Fibroblast of gingiva (primary cell): ENCODE measurements at regions not wholly inside any gene's neighbourhood (a gene's known extent, or its start where the extent isn't known, plus 50 kb on each side); places are given as distances from the start of the nearest gene placed in this dataset.

Source experiments
- DNase-seq: peaks from one replicate; pipeline ENCODE4 v3.0.0-alpha.2; 2011; ENCODE audit warnings: low read depth

DNA sequence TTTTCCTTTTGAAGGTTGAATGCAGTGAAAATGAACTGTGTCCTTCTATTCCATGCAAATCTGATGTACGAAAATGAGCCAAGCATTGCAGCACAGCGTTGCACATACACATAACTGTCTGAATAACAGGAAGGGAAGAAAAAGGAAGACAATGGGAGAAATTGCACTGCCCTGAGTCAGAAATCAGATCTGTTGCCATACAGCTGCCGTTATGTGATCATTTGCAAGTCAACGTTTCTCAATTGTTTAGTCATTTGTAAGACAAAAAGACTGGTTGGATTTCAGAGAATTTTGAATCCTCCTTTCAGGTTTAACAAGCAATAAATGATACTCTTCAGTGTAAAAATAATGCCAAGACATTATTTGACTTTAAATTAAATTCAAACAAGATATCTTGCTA, 284.1 kb downstream of the DSEL start:
- DNase-seq, result peak; percentile 88

DNA sequence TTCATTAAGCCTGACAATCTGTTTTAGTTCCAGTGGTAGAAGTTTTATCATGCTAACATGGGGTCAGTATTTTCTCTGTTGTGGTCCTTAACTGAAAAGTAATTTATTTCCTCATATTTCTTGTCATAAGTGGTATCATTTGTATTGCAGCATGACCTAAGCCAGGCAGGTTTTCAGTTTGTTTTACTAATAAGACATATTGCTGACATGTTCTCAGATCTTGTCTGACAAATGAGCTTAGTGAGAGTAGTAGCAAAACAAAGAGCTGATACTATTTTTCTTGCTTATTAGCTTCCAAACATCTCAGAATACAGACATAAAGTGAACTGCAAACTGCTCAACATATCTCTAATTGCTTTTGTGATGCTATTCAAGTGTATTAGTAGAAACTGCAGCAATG, 293.6 kb downstream of the DSEL start:
- no peak for DNase-seq

DNA sequence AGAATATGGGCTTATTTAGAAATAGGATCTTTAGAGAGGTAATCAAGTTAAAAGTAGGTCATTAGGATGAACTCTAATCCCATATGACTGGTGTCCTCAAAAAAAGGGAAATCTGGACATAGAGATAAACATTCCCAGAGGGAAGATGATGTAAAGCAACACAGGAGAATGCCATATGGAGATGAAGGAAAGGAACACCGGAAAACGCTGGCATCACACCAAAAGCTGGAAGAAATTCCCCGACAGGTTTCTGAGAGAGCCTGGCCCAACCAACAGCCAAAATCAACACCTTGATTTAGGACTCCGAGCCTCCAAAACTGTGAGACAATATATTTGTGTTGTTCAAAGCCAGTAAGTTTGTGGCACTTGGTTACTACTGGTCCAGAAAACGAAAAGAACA, 296.7 kb downstream of the DSEL start:
- DNase-seq, result no peak

DNA sequence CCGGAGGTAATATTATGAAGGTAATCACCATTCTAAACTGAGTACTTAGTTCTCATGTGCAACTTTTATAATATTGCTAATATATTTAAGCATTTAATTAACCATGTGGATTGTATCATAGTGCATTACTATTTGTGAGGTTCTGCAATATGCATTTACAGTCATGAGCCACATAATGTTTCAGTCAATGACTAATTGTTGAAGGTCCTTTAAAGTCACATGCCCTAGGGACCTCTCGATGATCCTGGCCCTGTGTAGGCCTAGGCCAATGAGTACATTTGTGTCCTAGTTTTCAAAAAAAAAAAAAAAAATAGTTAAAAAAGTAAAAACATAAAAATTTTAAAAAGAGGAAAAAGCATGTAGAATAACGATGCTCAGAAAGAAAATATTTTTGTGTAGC, 298.0 kb downstream of the DSEL start:
- DNase-seq, result no peak

DNA sequence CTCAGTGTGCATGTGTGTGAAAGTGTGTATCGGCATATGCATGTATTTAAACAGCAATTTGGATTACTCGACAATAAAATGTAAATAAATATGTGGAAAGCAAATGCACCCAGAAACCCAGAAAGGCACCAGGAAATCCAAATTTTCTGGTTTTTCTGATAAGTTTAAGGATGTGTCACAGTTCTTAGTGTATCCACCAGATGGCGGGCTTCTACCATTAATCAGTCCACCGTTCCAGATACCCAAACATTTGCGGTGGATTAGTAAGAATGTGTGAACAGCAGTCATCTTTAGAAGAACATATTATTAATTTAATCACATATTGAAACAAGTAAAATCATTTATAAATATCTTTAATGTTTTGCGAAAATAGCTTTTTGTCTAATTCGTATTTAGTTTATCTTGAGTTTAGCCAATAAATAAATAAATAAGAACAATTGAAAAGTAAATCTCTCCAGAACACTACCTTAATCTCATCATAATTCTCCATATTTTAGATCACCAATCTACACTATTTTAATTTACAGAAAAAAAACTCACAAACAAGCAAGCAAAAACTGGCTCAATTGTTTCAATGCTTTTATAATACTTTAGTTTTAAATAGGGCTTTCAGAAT, 298.9 kb downstream of the DSEL start:
- peak; percentile 58 for DNase-seq

DNA sequence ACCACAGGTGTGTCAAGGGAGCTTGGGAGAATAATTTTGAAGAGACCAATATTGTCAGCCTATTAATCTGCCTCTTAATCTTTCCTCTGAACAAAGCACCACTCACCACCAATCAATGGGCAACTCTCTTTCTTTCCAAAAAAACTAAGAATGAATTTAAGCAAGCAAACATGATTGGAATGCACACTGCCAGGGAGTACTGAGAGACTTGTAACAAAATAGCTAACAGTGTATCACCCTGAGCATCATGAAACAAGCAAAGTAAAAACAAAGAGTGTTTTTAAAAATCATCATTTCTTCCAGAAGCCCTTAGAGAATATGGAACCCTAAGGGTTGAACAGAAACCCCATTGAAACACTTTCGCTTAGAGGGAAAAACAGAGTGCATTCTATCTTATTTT, 299.7 kb downstream of the DSEL start:
- DNase-seq, result peak; percentile 26

DNA sequence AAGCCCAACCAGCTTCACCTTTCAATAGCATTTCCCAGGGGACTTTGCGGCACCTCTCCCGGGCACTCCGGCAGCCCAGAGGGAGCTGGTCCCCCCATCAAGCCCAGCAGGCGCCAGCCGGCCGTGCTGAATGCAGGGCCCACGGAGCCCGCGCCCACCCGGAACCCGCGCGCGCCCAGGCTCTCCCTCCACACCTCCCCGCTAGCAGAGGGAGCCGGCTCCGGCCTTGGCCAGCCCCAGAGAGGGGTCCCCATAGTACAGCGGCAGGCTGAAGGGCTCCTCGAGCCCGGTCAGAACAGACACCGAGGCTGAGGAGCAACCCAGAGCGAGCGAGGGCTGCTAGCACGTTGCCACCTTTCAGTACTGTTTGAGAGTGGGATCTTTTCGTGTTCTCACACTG, 300.8 kb downstream of the DSEL start:
- no peak for DNase-seq

DNA sequence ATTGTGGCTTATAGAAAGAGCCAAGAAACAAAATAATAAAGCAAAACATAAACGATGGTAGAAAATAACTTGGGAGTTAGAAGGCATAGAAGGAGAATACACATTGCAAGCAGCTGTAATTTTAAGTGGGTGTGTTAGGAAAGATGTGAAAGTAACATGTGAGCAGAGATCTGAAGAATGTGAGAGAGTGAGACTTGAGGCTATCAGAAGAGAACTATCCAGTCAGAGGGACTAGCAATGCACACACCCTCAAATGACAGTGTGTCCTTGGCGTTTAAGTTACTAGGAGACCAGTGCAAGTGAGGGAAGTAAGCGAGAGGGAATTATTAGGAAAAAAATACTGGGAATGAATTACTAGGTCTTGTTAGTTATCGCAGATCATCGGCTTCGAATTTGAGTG, 304.9 kb downstream of the DSEL start:
- no peak for DNase-seq

DNA sequence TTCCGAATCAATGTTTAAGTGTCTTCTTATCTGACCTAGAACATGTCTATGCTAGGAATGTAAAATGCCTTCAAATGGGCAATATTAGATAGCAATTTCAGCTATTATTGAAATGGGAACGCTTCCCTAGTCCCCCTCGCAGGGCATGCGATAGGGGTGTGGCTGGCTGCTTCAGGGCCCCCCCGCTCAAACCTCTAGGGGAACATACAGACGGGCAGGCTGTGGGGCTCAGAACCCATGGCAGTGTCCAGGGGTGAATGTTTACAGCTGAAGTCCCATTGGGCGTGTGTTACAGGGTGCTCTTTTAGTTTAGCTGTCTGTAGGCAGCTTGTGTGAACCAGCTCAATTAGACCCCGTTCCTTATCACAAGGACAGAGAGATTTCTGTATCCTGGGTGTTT, 315.9 kb downstream of the DSEL start:
- DNase-seq, result no peak

DNA sequence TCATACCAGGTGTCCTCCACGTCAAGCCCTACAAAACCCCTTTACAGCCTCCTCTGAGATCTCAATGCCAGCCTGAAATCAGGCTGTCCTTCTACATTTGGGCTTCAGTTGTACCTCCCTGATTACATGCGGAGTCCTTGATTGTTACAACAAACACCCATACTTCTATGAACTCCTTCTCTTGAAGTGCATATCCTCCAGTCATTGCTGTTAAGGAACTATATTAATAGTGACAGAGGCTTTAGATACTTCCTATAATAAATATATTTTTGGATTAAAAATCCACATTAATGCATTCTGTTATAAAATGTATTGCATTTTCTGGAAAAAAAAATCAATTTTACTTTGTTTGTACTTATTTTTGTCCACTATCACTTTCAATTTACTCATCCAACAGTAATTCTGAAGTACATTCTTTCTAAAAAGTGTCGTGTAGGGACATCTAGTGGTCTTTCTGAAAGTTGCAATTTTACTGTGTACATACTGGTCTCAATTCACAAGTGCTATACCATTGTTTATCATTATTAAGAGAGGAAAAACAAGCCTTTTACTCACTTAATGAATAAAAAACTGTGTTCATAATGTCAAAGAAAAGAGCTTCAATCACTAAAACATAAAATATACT, 316.4 kb downstream of the DSEL start:
- DNase-seq, result peak; percentile 47

DNA sequence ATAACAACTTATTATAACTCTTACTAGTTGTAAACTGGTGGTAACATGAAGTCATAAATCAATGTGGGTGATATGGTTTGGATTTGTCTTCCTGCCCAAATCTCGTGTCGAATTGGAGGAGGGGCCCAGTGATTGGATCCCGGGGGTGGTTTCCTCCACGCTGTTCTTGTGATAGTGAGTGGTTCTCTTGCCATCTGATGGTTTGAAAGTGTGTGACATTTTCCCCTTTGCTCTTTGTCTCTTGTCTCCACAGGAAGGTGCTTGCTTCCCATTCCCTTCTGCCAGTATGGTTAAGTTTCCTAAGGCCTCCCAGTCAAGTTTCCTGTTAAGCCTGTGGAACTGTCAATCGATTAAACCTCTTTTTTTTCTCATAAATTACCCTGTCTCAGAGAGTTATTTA, 321.6 kb downstream of the DSEL start:
- no peak for DNase-seq

DNA sequence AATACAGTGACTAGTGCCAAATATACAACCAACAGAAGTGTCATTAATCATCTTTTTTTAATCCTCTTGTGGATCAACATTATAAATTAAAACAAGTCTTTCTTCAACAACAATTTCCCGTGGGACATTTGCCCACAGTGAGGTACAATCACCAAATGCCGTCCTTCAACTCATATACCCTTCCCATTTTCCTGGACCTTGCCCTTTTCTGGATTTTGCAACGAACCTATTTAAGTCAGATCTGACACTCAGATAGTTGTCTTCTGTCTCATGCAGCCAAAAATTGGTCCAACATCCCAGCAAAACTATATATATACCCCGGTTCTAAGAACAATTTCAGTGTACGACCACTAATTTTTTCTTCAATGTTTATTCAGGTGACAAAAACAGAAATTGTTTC, 324.0 kb downstream of the DSEL start:
- DNase-seq, result no peak

DNA sequence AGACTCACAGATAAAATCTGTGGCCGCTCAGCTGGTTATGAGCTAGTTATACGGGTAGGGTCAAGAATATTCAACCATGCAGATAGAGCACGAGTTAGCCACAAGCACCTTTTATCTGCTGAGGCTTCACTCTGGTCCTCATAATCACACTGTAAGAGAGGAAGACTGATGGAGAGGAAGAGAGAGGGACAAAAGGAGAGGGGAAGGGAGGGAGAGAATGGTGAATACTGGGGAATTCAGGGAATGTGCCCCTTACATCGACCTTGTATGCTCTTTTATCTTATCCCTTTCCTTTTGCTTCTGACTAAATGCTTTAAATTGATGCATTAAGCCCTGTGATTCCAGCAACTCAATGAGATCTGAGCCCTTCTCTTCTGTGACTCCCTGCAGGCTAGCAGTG, 333.1 kb downstream of the DSEL start:
- no peak for DNase-seq

DNA sequence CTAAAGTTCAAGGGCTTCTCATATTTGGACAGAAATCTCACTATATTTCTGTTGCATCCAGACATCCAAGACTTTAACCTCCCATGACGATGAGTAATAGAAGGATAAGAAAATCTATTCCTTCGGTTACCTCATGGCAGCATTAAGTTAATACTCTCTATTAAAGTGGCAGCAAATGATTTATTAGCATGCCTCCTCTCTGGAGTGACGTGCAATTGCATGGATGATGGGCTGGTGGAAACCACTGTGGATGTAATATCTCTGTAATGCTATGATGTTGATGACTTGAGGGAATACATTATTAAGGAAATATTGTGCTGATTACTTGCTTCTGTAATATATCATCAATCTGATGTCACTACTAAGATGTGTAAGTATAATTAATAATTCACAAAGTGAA, 336.8 kb downstream of the DSEL start:
- no peak for DNase-seq

DNA sequence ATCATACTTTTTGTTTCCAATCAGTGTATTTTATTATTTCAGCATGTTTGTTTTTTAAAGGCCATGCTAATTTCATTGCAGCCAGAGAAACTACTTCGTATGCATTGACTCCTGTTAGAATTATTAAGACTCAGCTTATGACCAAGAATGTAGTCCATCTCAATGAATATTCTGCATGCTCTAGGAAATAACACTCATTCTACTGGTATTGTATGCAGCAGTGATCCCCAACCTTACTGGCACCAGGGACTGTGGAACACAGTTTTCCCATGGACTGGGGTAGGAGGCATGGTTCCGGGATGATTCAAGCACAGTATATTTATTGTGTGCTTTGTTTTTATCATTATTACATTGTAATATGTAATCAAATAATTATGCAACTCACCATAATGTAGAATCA, 356.9 kb downstream of the DSEL start:
- DNase-seq, result no peak

DNA sequence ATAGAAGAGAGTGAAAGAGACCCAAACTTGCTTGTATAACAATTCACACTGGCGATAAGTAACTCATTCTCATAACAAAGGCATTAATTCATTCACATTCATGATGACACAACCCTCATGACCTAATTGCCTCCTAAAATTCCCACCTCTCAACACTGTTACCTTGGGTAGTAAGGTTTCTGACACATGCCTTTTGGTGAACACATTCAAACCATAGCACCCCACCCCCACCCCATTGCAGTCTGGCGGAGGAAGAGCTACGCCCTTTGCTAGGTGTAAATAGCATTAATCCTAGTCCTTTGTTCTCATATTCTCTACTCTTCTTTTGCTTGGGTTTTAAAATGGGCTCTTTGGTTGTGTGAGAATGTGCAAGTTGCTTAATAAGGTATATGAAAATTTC, 361.5 kb downstream of the DSEL start:
- no peak for DNase-seq

DNA sequence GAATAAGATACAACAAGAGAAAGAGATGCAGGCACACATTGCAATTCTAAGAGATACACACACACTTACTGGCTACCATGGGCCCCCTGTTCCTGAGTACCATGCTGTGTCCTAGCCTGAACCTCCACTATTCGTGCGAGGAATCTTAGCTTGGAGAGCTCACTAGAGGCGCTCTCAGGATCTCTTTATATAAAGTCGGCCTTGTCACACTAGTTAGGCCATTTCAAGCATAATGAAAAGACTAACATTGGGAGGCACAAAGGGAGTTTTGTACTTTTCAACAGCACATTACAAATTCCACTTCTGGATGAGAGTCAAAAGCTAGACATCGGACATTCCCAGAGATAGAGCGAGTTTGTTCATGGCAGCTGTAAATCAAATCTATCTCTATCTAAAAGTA, 365.2 kb downstream of the DSEL start:
- DNase-seq, result no peak

DNA sequence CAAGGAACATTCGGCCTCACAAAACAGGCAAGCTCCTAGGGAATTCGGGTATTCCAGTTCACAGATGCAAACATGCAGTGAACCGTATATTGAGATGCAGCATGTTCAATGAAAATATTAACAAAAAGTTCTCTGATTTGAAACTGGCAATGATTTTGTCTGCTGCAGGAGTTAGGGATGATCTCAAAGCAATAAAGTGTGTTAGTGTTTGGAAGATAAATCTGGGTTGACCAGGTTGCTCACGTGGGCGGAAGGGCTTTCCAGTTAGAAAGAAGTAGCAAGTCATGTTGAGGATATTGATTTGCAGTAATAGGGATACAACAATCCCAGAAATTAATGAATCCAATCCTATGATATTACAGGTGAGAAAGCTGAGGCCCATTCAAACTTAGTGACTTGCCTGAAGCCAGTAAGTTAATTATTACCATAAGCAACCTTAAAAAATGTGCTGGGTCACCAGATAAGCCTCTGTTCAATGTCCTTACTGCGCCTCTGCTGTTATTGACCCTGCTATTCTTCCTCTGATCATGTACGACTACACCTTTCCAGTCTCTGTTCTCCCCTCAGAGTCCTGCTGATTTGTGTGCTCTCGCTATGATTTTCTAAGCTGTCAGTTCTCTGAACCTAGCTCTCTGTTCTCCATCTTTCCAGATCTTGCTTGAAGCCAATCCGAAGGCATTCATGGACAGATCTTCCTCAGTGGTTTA, 370.8 kb downstream of the DSEL start:
- no peak for DNase-seq

DNA sequence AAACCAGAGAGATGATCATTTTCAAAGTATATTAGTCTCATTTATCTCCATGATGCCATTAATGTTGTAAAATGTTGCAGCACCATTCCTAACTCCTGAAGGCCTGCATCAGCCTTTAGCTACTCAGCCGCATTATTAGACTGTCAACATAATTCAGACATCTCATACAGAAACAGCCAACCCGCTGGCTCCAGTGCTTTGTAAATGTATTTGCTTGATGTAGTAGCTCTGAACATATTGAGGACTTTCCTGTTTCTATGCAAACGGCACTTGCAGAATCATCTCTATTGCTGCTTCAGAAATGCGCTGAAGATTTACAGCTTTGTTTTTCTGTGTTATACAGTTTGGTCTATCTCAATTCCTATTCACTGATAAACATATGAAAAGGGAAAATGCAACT, 372.2 kb downstream of the DSEL start:
- no peak for DNase-seq

DNA sequence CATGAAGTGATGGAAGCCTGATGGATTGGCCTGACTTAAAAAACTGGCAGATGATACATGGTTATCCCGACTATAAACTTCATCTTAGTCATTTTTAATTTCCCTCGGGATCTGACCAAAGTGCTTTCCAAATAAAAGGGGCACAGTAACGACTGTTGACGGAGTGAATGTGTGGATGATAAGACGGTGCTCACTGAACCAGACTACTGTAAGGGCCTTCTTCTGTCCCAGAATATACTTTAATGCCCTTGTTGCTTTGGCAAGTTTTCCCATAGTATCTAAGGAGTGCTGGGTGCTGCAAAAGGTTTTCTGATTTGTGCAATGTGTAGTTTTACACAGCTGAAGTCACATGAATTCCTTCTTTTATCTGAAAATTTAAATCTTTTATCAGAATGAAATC, 373.5 kb downstream of the DSEL start:
- no peak for DNase-seq

DNA sequence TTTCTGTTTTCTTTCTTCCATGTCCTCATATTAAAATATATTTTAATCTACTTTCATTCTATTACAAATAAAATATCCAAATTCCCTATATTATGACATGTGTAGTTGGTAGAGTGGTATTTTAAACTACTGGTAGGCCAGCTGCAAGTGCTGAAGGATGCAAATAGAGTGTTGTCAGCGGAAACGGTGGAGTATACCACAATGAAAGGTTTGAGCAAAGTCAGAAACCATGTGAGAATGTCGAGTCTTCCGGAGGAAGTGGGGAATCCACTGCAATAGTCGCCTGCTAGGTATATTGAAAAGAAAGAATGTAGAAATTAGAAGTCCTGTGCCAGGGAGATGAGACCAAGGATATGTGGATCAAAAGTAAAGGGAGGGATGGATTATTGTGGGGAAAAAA, 373.9 kb downstream of the DSEL start:
- no peak for DNase-seq

DNA sequence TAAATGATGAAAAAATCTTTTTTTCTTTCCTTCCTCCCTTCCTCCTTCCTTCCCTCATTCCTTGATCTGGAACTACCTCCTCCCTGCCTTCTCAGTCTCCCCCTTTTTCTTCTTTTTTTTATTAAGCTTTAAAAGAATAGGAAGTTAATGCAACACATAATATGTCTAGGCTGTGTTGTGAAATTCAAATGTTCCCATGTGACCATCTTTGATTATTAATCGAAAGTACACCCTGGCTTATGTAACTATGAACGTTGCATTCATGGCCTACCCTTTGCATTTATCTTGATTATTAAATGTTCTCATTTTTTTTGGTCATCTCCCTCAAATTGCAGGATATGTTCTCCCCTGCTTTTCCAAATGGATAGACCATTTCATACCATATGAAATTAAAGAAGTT, 376.0 kb downstream of the DSEL start:
- DNase-seq, result no peak

DNA sequence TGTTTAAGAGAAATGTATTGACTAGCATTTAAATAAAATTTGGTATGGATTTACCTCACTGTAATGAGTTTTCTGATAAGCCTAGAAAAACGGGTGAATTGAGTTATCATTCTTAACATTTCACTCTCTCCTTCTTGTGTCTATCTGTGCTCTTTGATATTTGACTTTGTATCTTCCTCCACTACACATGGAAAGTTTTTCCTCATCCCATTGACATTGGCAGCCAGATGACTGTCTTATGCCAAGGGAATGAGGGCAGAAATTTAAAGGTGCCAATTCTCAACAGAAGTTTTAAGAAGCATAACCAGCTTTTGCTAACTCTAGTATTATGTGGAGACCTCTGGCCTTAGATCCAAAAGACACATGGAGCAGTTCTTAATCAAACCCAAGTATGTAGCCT, 376.6 kb downstream of the DSEL start:
- no peak for DNase-seq

DNA sequence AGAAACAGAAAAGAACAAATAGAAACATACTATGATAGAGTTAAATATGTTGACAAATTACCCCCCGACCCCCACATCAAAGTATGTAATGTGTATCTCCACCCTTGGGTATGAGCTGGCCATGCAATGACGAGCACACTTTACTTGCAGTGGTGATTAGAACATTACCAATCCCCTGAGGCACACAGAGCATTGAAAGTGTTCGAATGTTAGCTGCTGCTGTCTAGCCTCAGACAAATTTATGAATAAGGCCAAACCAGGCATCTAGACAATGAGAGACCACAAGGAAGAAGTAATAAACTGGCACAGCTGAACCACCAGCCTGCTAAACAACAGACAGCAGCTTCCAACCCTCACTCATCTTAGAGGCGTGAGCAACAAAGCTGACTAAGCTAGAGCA, 380.5 kb downstream of the DSEL start:
- DNase-seq, result no peak
